CD4-positive, alpha-beta memory T cell (primary cell): ENCODE measurements at regions not wholly inside any gene's neighbourhood (a gene's known extent, or its start where the extent isn't known, plus 50 kb on each side); places are given as distances from the start of the nearest gene placed in this dataset.
"Not testable (repeated sequence)": the region's sequence is repeated elsewhere in the genome, so short reads cannot be mapped to it uniquely, and the experiment has no call there.

Experiments
- CTCF ChIA-PET: fragments of 350-600 bp; sonication (Branson Sonifier 250); formaldehyde crosslinking; loops from one replicate; lab custom pipeline; 2021; ENCODE audit warnings: inconsistent platforms; ENCODE audit not compliant: partially characterized antibody; lab: Charles Lee
- POLR2A ChIA-PET: fragments of 350-600 bp; sonication (Branson Sonifier 250); formaldehyde crosslinking; loops from one replicate; lab custom pipeline; 2021; ENCODE audit not compliant: partially characterized antibody; lab: Charles Lee
- DNase-seq, 5 donors: peaks; one replicate each; pipeline versions ENCODE4 v3.0.0 to v3.0.0-alpha.2; 2020 to 2022; ENCODE audit warnings: mixed read lengths in 1 of 5
- H3K27ac ChIP-seq: one replicate; pipeline ENCODE4 v1.7.0; 2013; ENCODE audit warnings: low read depth, low read length
- H3K27me3 ChIP-seq: 2 replicates; pipeline ENCODE4 v1.7.0; 2013; ENCODE audit warnings: mild to moderate bottlenecking, low read length, moderate library complexity; ENCODE audit not compliant: insufficient read depth
- H3K36me3 ChIP-seq: 2 replicates; pipeline ENCODE4 v1.7.0; 2013; ENCODE audit warnings: mild to moderate bottlenecking, low read length, moderate library complexity; ENCODE audit not compliant: insufficient read depth
- H3K4me1 ChIP-seq: 2 replicates; pipeline ENCODE4 v1.7.0; 2013; ENCODE audit warnings: mild to moderate bottlenecking, low read length, moderate library complexity; ENCODE audit not compliant: insufficient read depth
- H3K4me3 ChIP-seq, 2 donors: one replicate each; pipeline ENCODE4 v1.7.0; 2013; ENCODE audit warnings: low read length in 2 of 2, mild to moderate bottlenecking in 1 of 2
- H3K9me3 ChIP-seq, 2 donors: one replicate each; pipeline ENCODE4 v1.7.0; 2013; ENCODE audit warnings: low read length in 2 of 2, control low read depth in 1 of 2; ENCODE audit not compliant: control insufficient read depth in 1 of 2
- H3K27ac Mint-ChIP-seq, 7 donors: one replicate each; pipeline ENCODE4 v1.8.0; 2020 to 2021; ENCODE audit warnings: mixed read lengths in 7 of 7, mild to moderate bottlenecking in 6 of 7, inconsistent platforms in 3 of 7, moderate library complexity in 3 of 7
- H3K27me3 Mint-ChIP-seq, 2 donors: one replicate each; pipeline ENCODE4 v1.8.0; 2020 to 2021; ENCODE audit warnings: mixed read lengths in 2 of 2
- H3K36me3 Mint-ChIP-seq, 2 donors: one replicate each; pipeline ENCODE4 v1.8.0; 2020 to 2021; ENCODE audit warnings: mixed read lengths in 2 of 2, inconsistent platforms in 1 of 2, mild to moderate bottlenecking in 1 of 2
- H3K4me1 Mint-ChIP-seq, 4 donors: one replicate each; pipeline ENCODE4 v1.8.0; 2020 to 2021; ENCODE audit warnings: mixed read lengths in 4 of 4, mild to moderate bottlenecking in 1 of 4
- H3K4me3 Mint-ChIP-seq, 8 donors: one replicate each; pipeline ENCODE4 v1.8.0; 2020 to 2021; ENCODE audit warnings: mixed read lengths in 8 of 8, mild to moderate bottlenecking in 7 of 8, moderate library complexity in 6 of 8, inconsistent platforms in 3 of 8
- H3K9me3 Mint-ChIP-seq, 8 donors: one replicate each; pipeline ENCODE4 v1.8.0; 2020 to 2021; ENCODE audit warnings: mixed read lengths in 8 of 8, mild to moderate bottlenecking in 5 of 8, inconsistent platforms in 3 of 8, moderate library complexity in 1 of 8
- intact Hi-C: fragments of 100-400 bp; cut with micrococcal nuclease; formaldehyde crosslinking; loops from one replicate; pipeline ENCODE4 v1.15.1; 2023

- Histone ChIP-seq H3K27me3 (no peaks in the 10 kb centered on the region), H3K9me3 (no peaks in the 10 kb centered on the region), H3K4me3 (no peak overlapping the region), H3K4me1 (no peaks in the 10 kb centered on the region), H3K36me3 (no peaks in the 10 kb centered on the region), H3K27ac (no peak overlapping the region)
- Mint-ChIP-seq H3K27ac (no peak overlapping the region), H3K4me1 (no peaks in the 10 kb centered on the region), H3K27me3 (peaks cover 8% of the 10 kb centered on the region in 2 donors), H3K4me3 (no peak overlapping the region), H3K9me3 (peaks cover 0 to 5% (median under 1%) of the 10 kb centered on the region in 8 donors), H3K36me3 (no peaks in the 10 kb centered on the region)
- ChIA-PET CTCF (interaction anchor here (1.5 kb wide), 1 partner anchor 215 kb away, joined by 3 read pairs; no protein-coding TSS in a partner anchor), POLR2A (no interaction called here)
- intact Hi-C loops, result no loop called here
- DNase-seq, result no peak
These were observed 279.2 kb downstream of the QDPR start for GRCh38 chr4:17232566-17233253.

GRCh38 chr4:17231880-17232475 is 279.9 kb downstream of the QDPR start:
- H3K36me3 Mint-ChIP-seq, CTCF ChIA-PET, H3K9me3 Mint-ChIP-seq: not testable (repeated sequence)

GRCh38 chr4:17230727-17231126 is 281.2 kb downstream of the QDPR start:
- POLR2A ChIA-PET, result no interaction called here
- Mint-ChIP-seq H3K4me3 (no peak overlapping the region), H3K9me3 (peaks cover 0 to 7% (median 4%) of the 10 kb centered on the region in 8 donors), H3K4me1 (no peaks in the 10 kb centered on the region), H3K27ac (no peak overlapping the region), H3K36me3 (no peaks in the 10 kb centered on the region), H3K27me3 (peaks cover 10 to 11% of the 10 kb centered on the region in 2 donors)
- intact Hi-C loops, result no loop called here
- no peak overlapping the region for H3K27ac ChIP-seq
- H3K4me3 ChIP-seq, result no peak overlapping the region
- no peaks in the 10 kb centered on the region for H3K4me1 ChIP-seq
- DNase-seq, result no peak
- CTCF ChIA-PET, result interaction anchor here (0.8 kb wide), 1 partner anchor 217 kb away, joined by 3 read pairs; no protein-coding TSS in a partner anchor
- no peaks in the 10 kb centered on the region for H3K36me3 ChIP-seq
- no peaks in the 10 kb centered on the region for H3K27me3 ChIP-seq
- H3K9me3 ChIP-seq, result no peaks in the 10 kb centered on the region

More at GRCh38 chr4:17231880-17232475, 279.9 kb downstream of the QDPR start:
- H3K27me3 ChIP-seq, H3K27ac ChIP-seq, H3K9me3 ChIP-seq, H3K36me3 ChIP-seq, H3K27ac Mint-ChIP-seq, intact Hi-C loops, DNase-seq, H3K4me1 ChIP-seq, H3K4me1 Mint-ChIP-seq, POLR2A ChIA-PET, H3K4me3 ChIP-seq, H3K4me3 Mint-ChIP-seq: not testable (repeated sequence)
- peaks cover 8 to 11% of the 10 kb centered on the region in 2 donors for H3K27me3 Mint-ChIP-seq

- H3K4me1 ChIP-seq, result no peaks in the 10 kb centered on the region
- no peak overlapping the region for H3K27ac Mint-ChIP-seq
- POLR2A ChIA-PET, result no interaction called here
These were observed 291.1 kb downstream of the QDPR start for GRCh38 chr4:17220816-17221215.

GRCh38 chr4:17218786-17219185 is 293.1 kb downstream of the QDPR start:
- Mint-ChIP-seq H3K27ac (no peak overlapping the region), H3K27me3 (no peaks in the 10 kb centered on the region)

More at GRCh38 chr4:17220816-17221215, 291.1 kb downstream of the QDPR start:
- DNase-seq, result no peak
- Histone ChIP-seq H3K4me3 (no peak overlapping the region), H3K9me3 (no peaks in the 10 kb centered on the region), H3K36me3 (no peaks in the 10 kb centered on the region), H3K27me3 (no peaks in the 10 kb centered on the region), H3K27ac (no peak overlapping the region)
- Mint-ChIP-seq H3K4me1 (no peaks in the 10 kb centered on the region), H3K4me3 (no peak overlapping the region), H3K36me3 (no peaks in the 10 kb centered on the region), H3K9me3 (peaks cover 0 to 4% (median 2%) of the 10 kb centered on the region in 8 donors), H3K27me3 (no peaks in the 10 kb centered on the region)
- CTCF ChIA-PET, result no interaction called here
- intact Hi-C loops, result no loop called here

GRCh38 chr4:17206829-17207801 is 304.8 kb downstream of the QDPR start:
- ChIA-PET POLR2A (no interaction called here), CTCF (no interaction called here)
- Mint-ChIP-seq H3K4me3 (no peak overlapping the region), H3K27ac (no peak overlapping the region), H3K27me3 (peaks cover 3% of the 10 kb centered on the region in 2 donors), H3K36me3 (no peaks in the 10 kb centered on the region), H3K4me1 (no peaks in the 10 kb centered on the region), H3K9me3 (peaks cover 2 to 11% (median 6%) of the 10 kb centered on the region in 8 donors)
- Histone ChIP-seq H3K27me3 (no peaks in the 10 kb centered on the region), H3K9me3 (no peaks in the 10 kb centered on the region), H3K4me3 (no peak overlapping the region), H3K4me1 (no peaks in the 10 kb centered on the region), H3K27ac (no peak overlapping the region), H3K36me3 (no peaks in the 10 kb centered on the region)
- intact Hi-C loops, result no loop called here
- no peak for DNase-seq

More at GRCh38 chr4:17218786-17219185, 293.1 kb downstream of the QDPR start:
- H3K9me3 Mint-ChIP-seq, result peaks cover 0 to 17% (median 7%) of the 10 kb centered on the region in 8 donors
- no peak for DNase-seq
- intact Hi-C loops, result no loop called here
- ChIA-PET CTCF (no interaction called here), POLR2A (no interaction called here)
- Histone ChIP-seq H3K9me3 (no peaks in the 10 kb centered on the region), H3K27me3 (no peaks in the 10 kb centered on the region), H3K27ac (no peak overlapping the region), H3K36me3 (no peaks in the 10 kb centered on the region), H3K4me1 (no peaks in the 10 kb centered on the region), H3K4me3 (no peak overlapping the region)
- no peak overlapping the region for H3K4me3 Mint-ChIP-seq
- no peaks in the 10 kb centered on the region for H3K36me3 Mint-ChIP-seq
- H3K4me1 Mint-ChIP-seq, result no peaks in the 10 kb centered on the region

- CTCF ChIA-PET, result no interaction called here
- H3K36me3 ChIP-seq, result no peaks in the 10 kb centered on the region
- H3K4me1 ChIP-seq, result no peaks in the 10 kb centered on the region
- POLR2A ChIA-PET, result no interaction called here
- H3K27ac ChIP-seq, result no peak overlapping the region
- H3K9me3 ChIP-seq, result no peaks in the 10 kb centered on the region
- Mint-ChIP-seq H3K9me3 (peaks cover 2 to 11% (median 6%) of the 10 kb centered on the region in 8 donors), H3K36me3 (no peaks in the 10 kb centered on the region), H3K4me3 (no peak overlapping the region), H3K4me1 (no peaks in the 10 kb centered on the region), H3K27me3 (peaks cover 3 to 9% of the 10 kb centered on the region in 2 donors), H3K27ac (no peak overlapping the region)
- DNase-seq, result no peak
- H3K27me3 ChIP-seq, result no peaks in the 10 kb centered on the region
- H3K4me3 ChIP-seq, result no peak overlapping the region
- intact Hi-C loops, result no loop called here
These were observed 306.5 kb upstream of the LDB2 start for GRCh38 chr4:17204908-17205307.
